SH-SY5Y (cell line): ENCODE measurements at regions not wholly inside any gene's neighbourhood (a gene's known extent, or its start where the extent isn't known, plus 50 kb on each side); places are given as distances from the start of the nearest gene placed in this dataset.

Experiments
- GATA2 ChIP-seq: IDR thresholded peaks from 2 replicates; pipeline ENCODE4 v1.6.1; 2011; ENCODE audit warnings: mild to moderate bottlenecking, low read depth, low read length
- GATA3 ChIP-seq: IDR thresholded peaks from 2 replicates; pipeline ENCODE4 v1.6.1; 2011; ENCODE audit warnings: low read depth, mild to moderate bottlenecking, low read length, moderate library complexity

DNA sequence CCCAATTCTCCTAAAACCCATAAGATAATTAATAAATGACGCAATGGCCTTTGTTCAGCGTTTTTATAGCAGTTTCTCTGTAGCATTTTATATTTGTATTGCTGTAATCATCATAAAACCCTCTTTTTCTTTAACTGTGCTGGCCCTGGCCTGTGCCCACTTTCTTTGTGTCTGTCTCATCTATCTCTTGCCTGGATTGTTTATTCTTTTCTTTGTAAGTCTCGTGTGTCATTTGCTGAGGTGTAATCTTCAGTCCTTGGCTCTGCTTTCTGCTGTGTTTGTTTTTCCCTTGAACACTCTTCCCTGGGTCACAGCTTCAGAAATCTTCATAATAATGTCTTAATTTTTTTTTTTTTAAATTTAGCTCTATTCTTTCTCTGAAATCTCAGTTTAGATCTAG, 525.8 kb upstream of the LINC00305 start:
- TF ChIP-seq GATA3 = no peak
- TF ChIP-seq GATA2 = no peak

DNA sequence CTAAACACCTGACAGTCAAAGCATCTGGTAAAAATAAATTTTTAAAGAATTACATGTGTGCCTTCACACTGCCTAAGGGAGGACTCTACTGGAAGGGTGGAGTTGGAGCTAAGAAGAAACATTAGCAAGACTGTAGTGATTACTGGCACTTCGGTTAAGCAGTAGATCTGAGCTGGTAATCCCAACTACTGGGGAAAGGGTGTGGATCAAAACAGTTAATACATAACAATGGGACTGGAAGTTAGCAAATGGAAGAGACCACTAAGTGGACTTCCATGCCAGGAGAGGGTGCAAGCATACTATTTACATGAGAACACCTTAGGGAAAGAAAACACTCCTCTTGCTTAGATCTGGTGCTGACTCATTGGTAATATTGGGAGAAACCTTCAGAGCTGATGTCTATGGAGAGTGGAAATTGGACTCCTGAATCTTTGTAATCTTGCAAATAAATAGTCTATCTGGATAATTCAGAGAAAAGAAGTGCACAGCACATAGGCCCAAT, 519.6 kb upstream of the LINC00305 start:
- TF ChIP-seq GATA3 (no peak), GATA2 (no peak)

DNA sequence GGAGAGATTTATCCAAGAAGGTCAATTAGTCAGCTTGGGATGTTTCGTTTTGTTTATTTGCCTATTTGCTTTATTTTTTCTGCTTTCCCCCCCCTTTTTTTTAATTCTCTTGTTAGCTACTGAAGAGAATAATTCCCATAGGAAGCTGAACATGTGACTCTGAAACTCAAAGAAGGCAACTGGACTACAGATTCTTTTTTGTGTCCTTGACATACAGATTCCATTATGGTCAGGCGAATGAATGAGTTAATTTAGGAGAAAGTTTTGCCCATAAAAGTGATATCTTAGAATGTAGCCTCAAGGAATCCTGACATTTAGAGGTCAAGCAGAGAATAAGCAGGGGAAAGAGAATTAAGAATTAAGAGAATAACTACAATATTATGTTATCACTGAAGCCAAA, 514.2 kb upstream of the LINC00305 start:
- TF ChIP-seq GATA3 (no peak), GATA2 (no peak)

DNA sequence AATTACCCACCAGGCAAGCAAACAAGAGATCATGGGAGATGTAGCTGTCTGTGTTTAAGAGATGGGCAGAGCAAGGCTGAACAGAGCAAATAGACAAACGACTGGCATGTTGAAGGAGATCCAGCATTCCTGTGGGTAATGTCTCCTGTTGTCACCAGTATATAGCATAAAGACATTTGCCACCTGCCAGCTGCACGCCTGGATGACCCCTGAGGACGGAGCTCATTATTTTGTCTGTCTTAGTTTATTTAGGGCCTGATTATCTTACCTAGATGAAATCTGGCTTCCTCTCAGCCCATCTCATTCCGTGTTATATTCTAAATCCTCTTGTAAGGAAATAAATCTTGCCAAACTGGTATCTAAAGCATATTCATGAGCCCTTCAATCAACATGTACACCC, 510.3 kb upstream of the LINC00305 start:
- no peak for TF ChIP-seq GATA2
- no peak for TF ChIP-seq GATA3

DNA sequence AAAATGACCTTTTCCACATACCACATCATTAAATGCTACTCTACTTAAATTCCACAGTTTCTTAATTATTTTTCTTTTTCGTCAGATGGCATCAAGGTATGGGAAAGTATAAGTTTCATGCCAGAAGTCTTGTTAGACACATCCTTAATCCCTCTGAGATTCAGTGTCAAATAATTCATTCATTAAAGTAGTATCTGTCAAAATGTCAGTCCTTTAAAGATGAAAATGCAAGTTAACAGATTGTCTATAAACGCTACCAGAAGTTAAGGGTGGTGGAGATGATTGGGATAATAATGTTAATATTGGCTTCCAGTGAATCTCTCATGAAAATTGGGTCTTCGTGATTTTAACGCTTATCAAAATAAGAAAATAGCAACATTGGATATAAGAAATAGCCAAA, 504.2 kb upstream of the LINC00305 start:
- no peak for TF ChIP-seq GATA2
- no peak for TF ChIP-seq GATA3

DNA sequence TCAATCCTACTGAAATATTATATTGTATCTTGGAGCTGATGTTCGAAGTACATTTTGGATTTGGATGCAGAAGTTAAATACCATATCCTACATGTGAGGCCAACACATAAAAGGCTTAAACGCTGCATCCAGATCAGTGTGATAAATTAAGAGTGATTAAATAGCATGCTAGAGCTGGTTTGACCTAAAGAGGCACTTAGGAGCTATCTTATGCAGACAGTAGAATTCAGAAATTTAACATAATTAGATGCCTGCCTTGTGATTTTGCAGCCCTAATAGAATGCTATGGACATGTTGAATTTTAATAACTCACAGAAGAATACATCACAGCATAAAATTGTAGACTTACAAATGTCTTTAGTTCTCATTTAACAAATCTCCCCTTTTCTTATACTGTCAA, 501.2 kb upstream of the LINC00305 start:
- TF ChIP-seq GATA3 (no peak), GATA2 (no peak)

DNA sequence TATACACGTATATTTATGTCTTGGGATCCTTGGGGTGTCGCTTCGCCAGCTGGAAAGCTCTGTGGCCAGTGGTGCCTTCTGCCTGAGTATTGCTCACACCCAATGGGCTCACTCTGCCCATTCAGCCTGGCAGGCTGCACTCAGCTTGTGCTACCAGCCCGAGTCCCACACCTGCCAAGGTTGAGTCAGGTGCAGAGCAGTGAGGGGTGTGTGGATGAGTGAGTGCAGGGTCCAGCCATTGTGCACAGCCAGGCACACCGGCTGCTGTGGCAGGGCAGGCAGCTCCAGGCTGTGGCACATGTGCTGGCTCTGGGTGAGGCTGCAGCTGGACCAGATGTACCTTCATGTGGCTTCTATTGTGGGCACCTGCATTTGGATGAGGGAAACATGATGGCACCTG, 496.9 kb upstream of the LINC00305 start:
- TF ChIP-seq GATA3 = no peak
- TF ChIP-seq GATA2 = no peak

DNA sequence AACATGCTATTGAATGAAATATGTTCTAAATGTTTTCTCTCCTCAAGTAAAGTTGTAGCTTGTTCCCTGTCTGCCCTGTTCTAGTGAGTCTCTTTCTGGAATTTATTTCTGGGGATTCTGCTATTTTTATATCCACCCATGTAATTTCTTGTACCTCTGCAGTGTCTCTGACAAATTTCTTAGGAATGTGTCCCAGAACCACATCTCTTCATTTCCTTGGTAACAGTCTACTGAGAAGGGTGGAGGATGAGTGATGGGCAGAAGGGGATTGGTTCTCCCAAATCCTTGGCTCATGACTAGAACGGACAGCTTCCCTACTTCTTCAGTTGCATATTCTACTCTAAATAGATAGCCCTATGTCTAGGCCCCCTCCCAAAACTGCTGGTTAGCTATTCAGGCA, 490.6 kb upstream of the LINC00305 start:
- TF ChIP-seq GATA3 = no peak
- no peak for TF ChIP-seq GATA2

DNA sequence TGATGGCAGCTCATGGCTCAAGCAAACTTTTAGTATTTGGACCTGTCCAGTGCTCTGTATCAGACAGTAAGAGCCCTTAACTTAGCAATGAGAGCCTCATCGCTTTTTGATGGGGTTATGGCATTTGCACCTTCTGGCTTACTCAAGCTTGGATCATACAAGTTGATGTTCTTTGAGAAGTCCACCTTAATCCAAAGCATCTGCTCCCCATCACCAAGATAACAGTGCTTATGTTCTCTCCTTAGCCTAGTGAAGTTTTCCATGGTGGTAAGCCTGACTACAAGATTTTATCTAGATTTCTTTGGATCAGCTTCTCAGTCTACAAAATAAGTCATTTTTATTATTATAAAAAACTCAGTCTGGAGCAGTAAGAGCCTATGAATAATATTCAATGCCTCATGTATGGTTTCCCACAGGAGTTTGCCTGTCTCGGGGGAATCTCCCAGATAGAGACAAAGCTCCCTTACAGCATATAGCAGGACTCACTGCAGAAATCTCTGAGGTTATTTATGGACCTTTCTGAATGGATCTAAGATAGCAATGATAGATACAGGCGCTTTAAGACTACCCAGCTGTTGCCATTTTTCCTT, 472.2 kb upstream of the LINC00305 start:
- TF ChIP-seq GATA2 (no peak), GATA3 (no peak)

DNA sequence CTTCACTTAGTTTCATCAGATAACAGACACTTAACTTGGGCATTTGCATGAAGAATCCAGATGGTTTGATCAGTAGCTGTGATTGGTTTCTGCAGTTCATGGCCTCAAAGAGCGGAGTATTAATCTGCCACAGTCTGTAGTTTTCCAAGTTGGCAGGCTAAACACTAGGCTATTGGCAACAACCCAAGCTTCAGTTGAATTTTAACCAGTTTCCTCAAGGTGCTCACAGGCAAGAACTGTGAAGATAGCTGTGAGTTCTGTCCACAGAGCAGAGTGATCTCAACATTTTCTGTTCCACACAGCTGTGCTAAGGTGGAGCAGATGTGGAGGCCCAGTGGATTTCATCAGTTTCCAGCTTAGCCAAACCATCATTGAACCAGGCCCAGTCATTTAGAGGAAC, 469.5 kb upstream of the LINC00305 start:
- TF ChIP-seq GATA3 (no peak), GATA2 (no peak)

DNA sequence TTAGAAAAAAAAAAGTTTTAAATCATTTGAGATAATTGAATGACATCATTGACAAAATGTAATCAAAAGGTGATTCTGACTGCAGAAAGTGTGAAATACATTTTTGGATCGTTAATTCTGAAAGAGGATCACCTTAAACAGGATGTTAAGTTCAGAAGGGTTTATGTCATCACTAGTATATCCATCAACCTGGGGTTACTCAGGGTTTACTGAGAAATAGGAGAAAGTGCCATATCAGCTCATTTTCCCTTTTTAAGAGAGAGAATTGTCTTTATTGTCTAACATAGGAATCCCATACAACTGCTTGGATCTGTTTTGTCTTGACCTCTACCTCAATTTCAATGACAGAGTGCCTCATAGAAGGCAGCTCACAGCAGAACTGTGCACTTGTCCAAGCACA, 466.1 kb upstream of the LINC00305 start:
- no peak for TF ChIP-seq GATA3
- no peak for TF ChIP-seq GATA2

DNA sequence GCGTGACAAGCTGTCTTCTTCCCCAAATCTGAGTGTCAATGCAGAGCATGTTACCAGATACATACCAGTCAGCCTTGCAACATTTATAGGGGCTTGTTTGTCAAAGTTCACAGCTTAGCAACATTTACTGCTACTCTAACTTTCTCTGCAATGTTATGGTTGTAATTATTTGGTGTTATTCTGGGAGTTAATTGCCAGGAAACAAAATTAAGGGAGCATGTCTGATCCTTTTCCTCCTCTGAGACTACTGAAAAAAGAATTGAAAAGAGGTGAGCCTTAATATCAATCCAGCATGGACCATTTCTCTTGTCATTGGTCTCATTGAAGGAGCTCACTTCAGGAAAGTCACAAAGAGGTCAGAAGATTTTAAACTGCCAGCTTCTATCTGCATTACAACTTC, 465.6 kb upstream of the LINC00305 start:
- TF ChIP-seq GATA2 = no peak

DNA sequence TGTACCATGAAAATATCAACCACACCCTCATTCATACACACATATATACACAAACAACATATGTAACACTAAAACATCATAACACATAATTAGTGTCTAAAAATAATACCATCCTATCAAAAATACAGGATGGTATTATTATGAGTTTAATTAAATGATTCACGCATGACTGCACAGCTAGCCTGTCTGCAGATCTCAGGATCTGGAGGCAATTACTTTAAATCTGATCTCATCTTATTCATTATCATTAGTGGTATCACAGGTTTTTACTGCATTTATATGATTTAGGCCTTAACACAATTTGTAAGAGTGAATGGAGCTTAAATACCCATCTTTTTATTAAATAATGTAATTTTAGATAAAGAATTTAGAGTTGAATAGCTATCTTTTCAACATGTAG, 443.4 kb upstream of the LINC00305 start:
- TF ChIP-seq GATA3 (no peak), GATA2 (no peak)

DNA sequence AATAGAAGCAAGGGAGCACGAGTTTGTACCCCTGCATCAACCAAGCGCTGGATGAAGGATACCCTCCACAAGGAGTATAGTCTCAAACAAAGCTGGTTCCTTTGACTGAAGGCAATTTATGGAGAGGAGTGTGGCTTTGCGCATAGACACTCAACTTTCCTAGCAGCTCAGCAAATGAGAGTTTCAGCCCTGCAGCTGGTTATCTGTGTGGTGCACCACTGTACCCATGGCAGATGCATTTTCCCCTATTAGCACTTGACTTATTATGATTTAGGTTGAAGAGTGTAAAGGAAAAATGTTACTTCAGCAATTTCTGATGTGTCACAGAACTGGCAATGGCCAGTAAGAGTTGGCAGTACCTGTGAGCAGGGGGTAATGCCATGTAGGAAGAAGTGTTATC, 440.1 kb upstream of the LINC00305 start:
- TF ChIP-seq GATA3 = no peak
- no peak for TF ChIP-seq GATA2

DNA sequence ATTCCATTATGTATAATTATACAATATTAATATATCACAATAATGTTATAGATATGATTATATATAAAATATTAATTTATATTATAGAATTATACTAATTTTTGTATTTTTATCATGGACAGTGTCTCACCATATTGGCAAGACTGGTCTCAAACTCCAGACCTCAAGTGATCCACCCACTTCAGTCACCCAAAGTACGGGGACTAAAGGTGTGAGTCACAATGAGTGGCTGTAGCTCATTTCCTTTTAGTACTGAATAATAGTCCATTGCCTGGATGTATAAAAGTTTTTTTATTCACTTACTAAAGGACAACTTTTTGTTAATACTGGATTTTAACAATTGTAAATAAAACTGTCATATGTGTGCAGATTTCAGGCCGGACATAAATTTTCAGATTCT, 417.6 kb upstream of the LINC00305 start:
- TF ChIP-seq GATA2 = no peak
- no peak for TF ChIP-seq GATA3

DNA sequence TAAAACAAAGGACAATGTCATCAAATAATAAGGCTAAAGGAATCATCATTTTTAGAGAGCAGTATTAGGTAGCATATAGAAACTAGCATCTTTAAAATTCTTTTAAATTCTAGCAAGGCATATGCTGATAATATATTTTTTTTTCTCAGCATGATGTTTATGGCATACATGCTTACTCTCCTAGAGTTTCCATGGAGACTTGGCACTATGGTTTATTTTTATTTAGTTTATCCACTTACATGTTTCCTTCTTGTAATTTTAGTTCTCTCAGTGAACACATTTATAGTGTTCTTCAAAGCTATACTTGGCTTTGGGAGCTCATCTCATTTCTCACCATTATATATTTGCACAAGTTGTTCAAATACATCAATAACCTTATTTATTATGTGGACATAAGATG, 413.8 kb upstream of the LINC00305 start:
- TF ChIP-seq GATA3 (no peak), GATA2 (no peak)

DNA sequence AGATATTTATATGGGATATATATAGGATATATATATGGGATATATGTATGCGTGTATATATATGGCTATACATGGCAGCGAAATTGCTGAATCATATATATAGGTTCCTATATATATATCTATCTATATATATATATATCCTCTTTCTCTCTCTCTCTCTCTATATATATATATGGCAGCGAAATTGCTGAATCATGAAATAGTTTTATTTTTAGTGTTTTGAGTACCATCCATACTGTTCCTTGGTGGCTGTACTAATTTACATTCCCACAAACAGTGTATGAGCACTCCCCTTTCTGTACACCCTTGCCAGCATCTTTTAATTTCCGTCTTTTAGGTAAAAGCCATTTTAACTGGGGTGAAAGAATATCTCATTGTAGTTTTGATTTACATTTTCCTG, 397.6 kb upstream of the LINC00305 start:
- no peak for TF ChIP-seq GATA2
- no peak for TF ChIP-seq GATA3

DNA sequence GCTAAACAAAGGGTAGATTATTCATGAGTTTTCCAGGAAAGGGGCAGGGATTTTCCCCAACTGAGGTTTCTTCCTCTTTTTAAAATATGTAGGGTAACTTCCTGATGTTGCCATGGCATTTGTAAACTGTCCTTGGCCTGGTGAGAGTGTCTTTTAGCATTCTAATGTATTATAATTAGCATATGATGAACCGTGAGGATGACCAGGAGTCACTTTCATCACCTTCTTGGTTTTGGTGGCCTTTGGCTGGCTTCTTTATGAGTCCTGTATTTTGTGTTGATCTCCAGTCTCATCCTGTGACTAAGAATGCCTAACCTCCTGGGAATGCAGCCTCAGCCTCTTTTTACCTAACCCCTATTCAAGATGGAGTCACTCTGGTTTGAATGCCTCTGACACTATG, 391.0 kb upstream of the LINC00305 start:
- TF ChIP-seq GATA2 (no peak), GATA3 (no peak)

DNA sequence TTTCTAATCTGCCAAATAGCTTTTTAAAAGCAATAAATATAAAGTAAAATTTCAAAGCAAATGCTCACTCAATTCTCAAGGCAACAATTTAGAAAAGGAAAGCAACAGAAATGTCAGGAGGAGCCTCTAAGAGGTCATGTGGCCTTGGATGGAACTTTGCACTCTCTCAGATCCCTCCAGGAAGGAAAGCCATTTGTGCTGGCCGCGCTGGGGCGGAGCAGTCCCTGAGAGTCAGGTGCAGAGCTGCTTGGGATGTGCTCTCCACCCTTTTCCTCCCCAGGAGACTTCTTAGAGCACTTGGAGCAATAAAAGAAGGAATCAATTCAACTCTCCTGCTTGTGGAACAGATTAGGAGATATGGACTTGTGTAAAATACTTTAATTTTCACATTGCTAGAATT, 379.8 kb upstream of the LINC00305 start:
- TF ChIP-seq GATA3 (no peak), GATA2 (no peak)
